HG03442 (cell line): ENCODE measurements at regions not wholly inside any gene's neighbourhood (a gene's known extent, or its start where the extent isn't known, plus 50 kb on each side); places are given as distances from the start of the nearest gene placed in this dataset.

Experiments used
- ATAC-seq: cut with Tn5 transposase; IDR thresholded peaks from one replicate; pipeline ENCODE4 v1.9.1; 2021; ENCODE audit warnings: mild to moderate bottlenecking, moderate library complexity; ENCODE audit not compliant: unreplicated experiment

DNA sequence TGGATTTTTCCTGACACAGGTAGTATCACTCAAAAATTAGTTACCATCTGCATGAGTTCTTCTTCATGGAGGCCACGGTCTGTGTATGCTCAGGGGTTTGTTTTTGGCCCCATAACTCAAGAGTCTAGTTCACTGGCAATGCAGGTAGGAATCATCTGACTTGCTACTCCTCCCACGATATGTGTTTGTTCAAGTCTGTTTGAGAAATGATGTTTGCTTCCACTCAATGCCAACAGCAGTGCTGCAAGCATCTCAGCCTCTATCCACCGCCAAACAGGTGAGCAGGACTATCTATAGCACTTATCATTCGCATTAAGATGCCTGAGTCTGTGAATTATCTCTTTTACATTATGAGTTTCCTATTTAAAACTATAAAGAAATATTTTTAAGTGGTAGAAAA, 264.8 kb upstream of the PTGER4 start:
- no peak for ATAC-seq

DNA sequence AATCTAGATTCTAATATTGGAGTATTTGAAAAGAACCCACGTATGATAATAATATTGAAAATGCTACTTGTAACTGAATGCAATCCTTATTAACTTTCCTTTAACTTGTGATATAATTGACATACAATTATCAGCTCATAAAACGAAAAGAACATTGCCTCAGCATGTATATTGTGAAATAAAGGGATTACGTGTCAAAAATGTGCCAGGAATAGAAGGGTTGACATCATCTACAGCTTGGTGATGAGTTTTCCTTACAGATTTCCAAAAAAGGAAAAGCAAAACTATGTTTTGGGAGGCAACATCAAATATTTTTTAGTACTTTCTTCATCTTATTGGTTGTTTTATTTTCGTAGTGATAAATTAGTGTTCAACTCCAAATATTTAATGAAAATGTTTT, 266.0 kb upstream of the PTGER4 start:
- ATAC-seq = no peak

DNA sequence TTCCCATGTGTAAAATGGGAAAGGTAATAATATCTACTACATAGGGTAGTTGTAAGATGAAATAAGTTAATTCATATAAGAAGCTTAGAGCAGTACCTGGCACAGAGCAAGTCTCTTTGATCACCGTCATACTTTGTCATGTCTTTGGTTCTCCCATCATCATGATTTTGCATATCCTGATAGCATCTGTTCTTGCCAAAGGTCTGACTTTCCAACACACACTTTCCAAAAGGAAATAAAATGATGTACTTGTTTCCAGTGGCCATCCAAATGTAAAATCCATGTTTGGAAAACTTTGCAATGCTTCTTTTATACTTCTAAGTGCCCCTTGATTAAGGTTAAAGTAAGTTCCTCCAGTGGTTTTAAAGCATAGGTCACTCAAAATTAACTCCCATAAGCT, 266.9 kb upstream of the PTGER4 start:
- no peak for ATAC-seq

DNA sequence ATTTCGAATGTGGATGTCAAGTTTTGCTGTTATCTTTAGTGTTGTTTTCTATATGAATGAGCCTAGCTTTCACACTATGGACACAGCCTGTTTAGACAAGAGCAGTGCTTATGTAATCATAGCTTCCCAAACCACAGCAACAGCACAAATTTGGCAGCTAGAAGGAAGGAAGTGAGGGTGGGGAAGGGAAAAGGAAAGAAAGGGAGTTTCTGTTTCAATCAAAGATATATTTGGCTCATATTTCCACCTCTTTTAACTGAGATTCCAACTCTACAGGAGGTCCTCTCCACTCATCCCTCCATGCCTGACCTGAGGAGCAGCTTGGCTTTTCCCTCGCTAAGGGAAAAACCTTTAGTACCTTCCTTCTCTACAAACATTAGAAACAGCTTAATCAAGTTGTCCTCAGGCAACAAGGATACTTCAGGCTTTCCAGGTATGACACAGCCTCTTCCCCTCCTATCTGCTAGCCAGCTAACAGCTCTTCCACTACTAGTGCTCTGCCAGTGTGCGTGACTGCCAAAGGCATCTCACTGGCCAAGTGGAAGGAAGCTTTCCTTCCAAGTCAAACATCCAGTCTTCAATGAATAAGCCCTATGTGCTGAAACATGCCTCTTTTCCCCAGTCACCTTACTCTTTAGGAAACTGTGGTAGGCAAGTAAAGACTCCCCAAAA, 268.6 kb upstream of the PTGER4 start:
- ATAC-seq = no peak

DNA sequence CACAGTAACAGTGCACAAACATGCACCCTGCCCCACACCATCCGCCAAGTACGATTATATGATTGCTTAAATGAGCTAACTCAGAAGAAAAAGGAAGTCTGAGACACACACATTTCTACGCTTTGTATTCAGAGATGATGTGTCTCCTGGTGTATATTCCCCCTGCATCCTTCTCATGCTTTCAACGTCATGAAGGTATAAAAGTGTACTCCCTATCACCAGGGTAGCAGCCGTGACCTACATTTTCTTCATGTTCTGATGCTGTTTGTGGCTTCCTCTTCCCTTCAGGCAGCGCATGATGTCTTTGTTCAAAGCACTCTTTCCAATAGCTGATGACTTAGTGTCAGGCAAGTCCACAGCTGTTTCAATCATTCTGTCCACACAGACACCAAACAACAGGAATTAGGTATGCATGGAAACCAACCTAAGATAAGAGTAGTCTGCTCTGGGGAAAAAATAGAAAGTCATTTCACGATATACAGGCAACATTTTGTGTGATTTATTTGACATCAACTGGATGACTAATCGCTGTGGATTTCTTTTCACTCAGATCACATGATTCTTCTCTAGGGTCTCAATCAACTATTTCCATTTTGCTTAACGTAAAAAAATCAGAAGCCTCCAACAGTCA, 269.4 kb upstream of the PTGER4 start:
- ATAC-seq = no peak

DNA sequence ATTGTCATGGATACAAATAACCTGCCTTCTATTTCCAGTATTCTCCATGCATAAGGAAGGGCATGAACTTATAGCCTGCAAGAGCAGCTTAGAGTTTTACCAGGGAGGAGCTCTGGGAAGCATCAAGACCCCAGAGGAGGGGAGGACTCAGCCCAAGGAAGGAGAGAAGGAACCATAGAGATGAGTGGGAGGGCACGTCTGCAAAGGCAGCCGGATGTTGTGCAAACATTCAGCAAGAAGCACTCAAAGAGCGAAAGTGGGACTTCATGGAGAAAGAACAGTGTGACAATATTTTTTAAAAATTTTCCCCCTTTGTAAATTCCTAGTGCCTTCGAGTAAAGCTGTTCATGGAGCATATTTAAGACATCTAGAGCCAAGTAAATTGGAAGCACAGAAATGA, 270.1 kb upstream of the PTGER4 start:
- no peak for ATAC-seq

DNA sequence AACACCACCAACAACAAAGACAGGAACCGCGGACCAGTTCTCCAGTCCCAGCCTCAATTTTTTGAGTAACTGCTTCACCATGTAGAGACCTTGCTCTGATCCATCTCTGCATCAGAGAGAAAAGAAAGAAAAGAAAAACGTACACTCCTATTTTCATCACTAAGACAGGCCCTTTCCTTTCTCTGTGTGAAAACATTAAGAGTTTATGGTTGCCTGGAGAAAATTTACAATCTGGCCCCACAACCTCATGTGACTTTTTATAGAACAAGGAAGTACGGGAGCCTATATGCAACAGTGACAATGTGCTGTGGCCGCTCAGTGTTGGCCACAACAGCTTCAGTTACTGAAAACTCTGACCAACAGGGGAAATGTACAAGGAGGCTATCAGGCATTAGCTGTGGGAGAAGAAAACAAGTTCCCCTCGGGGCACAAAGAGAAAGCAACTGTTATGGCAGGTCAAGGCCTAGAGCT, 272.9 kb upstream of the PTGER4 start:
- ATAC-seq = peak; percentile 38

DNA sequence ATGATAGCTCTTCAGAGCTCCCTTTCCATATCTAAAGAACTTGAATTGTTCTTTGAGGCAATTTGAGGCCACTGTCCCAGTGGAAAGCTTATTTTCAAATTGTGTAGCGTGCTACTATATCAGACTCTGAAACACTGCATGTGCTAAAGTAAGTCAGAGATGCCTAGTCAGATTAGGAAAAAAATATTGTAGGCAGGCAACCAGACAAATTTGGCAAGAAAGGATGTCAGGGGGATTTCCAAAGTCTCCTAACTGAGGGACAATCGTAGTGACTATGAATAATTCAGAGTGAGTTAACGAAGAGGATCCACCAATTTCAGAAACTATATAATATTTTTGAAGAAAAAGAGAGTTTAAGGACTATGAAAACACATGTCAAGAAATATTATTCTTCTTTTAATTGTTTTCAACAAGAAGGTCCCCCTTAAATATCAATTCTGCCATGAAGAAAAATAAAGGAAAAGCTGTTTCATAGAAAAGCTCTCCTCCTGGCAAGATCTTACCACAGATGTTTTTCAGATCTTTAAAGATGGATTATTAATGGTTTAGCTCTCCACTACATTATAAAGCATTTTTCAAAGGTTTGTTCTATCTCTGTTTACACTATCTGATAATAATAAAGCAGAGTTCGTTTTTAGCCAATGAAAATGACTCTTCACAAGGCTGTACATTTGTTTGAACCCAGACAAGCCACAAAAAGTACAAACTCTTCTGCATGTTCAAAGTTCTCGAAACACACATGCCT, 273.5 kb upstream of the PTGER4 start:
- ATAC-seq = no peak

DNA sequence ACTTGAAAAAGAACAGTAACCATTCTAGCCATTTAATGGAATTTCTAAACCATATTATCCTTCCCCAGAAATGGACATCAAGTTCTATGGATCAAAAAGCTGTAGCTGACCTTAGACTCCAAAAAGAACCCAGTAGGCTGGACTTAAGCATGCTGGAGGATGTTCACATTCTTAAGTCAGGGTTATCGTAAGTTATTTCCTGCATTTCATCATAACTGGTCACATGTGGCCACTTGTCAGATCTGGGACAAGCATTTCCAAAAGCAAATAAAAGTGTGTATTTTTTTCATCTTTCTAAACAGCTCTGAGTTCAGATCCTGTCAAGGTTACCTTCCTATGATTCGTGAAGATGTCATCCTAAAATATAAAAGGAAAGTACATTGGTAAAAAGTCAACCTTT, 274.5 kb upstream of the PTGER4 start:
- ATAC-seq = no peak

DNA sequence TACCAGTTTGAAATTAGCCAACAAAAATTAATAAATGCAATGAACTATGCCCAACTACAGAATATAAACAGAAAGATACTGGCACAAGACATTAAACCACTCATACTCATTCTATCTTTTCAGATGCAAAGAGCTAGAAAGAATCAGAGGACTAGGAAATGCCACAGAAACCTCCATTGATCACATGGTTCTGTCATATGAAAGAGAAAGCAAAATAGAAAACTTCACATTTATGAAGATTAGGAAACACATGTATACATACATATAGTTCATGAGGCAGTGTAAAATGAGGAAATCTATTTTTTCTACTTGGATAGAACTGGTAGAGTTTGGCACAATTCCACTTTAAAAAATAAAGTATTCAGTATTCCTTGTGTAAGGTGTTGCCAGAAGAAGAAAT, 275.1 kb upstream of the PTGER4 start:
- ATAC-seq = peak; percentile 47

DNA sequence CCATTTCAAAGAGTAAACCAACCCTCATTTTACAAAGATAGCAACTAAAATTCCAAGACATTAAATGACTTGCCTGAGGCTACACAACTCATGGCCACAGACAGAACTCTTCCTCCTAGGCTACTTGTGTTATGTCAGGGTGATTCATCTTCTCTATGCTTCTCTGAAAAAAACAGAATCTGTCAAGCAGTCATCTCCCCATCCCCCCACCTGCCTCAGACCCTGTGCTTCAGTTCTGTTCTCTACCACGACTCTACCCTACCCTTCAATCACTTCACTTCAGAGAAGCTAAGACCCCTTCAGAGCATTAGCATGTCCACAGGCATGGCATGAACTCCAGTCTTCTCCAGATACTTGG, 277.7 kb upstream of the PTGER4 start:
- ATAC-seq = no peak

DNA sequence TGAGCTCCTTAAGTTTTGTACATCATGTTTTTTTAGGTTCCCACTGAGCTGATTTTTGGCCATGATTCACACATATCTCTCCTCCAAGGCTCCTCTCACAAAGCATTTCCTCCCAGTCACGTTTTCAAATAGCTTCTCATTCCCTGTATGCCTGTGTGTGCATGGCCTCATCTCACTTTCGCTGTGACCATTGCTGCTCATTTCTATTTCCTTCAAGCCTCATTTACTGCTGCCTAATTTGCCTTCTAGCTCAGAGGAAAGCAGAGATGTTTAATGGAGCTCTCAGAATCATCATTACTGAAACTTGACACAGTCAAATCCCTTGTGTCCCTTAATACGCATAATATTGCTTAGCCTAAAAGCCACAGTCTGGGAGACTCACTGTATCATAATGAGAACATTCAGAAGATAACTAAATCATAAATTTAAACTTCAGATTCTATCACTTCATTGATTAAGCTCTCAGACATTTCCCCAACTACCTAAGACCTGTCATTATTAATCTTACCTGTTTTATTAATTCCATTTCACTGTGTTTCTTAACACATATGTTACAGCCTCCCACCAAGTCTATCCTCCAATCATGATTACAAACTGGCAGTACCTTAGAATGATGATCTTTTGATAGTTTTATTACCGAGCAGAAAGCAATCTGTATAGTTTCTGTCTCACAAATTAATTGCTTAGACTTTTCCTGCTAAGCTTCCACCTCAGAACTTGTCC, 278.3 kb upstream of the PTGER4 start:
- peak; percentile 67 for ATAC-seq

DNA sequence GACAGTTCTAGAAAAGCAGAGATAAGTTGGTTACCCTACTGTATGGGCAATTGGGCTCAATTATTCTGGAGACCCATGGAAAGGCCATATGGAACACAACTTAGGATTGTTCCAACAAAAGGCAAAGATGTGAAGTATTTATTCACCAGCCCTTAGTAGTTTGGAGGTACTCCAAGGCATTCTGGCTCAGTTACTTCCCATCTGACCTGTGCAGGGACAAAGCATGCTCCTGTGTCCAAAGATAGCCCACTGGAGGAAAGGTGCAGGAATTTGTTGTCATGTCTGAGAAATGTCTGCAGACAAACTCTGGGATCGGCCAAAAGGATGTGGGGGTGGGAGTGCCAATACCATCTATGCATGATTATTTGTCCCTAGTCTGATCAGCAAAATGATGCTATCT, 279.5 kb upstream of the PTGER4 start:
- no peak for ATAC-seq

DNA sequence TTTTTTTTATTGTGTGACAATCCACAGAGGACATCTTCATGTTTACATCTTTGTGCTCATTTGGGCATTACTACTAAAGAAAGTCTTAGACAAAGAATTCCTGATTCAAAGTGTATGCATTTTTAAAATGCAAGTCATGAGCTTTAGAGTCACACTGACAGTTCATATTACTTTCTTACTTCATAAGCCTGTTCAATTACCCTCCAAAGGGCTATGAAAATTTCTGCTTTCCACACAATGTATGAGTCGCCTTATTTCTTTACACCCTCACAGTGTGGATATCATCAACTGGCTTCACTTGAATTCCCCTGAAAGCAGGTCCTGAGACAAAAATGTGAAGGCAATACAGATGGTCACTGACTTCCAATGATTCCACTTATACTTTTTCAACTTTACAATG, 280.4 kb upstream of the PTGER4 start:
- no peak for ATAC-seq

DNA sequence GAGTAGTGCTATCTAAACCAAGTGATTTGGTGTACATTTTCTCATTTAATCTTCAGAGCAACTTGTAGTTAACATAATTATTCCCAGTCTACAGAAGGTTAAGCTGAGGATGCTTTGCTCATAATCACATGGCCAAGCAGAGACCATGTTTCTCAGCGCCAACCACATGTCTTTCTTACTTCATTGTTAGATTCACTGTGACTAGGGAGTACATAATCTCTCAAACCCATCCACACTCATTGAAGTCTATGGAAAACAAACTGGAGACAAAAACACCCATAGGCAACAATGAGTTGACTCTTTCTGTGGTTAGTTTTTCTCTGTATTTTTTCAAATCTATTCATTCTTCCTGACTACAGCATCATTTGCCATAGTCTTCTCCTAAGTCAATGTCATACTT, 281.7 kb upstream of the PTGER4 start:
- ATAC-seq = no peak

DNA sequence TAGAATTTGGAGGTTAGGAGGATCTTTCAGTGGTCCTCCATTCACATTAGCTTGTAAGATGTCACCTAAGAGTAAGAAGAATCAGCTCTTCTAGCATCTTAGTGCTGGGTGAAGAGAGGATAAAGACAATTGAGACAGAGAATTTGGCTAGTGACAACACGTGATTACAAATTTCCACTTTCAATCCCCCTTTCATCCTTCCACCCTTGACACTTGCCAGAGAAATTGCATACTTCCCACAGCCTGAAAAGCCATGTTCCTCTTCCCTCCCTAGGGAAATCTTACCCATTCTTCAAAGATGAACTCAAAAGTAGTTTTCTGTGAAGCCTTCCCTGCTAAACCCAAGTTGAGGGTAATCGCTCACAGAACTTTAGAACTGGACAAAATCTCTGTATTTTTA, 282.6 kb upstream of the PTGER4 start:
- ATAC-seq = no peak

DNA sequence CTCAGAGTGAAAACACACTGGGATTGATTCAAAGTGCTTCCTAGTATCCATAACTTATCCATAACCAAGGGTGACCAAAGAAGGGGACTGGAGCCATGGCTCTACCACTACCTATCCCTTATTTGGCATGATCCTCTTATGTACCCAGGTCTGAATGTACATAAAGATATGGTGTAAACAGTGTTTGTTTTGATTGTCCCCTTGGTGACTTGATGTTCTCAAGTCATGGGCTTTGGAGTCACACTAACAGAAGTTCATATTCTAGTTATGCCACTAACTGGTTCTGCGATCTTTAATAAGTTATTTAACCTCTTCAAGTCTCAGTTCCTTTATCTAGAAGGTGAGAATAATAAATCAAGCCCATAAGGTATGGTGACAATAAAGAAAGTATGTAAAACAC, 283.4 kb upstream of the PTGER4 start:
- no peak for ATAC-seq

DNA sequence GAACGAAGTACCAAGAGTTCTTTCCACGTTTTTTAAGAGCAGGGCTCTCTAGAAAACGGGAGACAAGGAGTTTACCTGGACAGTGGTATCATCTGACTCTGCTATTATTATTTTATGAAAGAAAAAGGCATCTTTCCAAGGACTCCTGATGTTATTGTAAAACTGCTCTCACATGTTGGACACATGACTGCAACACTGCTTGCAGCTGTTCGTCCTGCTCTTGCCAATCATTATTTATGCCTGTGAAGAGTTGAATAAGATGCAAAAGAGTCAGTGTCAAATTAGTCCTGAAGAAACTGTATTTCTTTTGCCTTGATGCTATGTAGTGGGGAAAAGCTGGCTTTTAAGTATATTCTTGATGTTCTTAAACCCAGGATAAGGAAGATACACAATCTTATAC, 284.5 kb upstream of the PTGER4 start:
- ATAC-seq = no peak

DNA sequence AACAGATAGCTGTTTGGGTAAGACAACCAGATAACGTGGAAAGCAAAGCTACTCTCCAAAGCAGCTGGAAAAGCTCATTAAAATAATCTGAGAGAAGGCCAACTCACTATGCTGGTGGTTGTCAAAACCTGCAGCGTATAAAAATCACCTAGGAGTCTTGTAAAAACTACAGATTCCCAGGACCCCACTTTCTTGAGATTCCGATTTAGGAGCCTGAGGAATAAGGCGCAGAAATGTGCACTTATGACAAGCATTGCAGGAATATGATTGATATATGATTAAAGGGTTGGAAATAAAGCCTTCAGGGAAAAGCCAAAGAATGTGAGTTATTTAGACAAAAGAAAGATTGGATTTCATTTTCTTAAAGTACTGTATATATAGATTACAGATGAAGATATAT, 285.0 kb upstream of the PTGER4 start:
- ATAC-seq = no peak

DNA sequence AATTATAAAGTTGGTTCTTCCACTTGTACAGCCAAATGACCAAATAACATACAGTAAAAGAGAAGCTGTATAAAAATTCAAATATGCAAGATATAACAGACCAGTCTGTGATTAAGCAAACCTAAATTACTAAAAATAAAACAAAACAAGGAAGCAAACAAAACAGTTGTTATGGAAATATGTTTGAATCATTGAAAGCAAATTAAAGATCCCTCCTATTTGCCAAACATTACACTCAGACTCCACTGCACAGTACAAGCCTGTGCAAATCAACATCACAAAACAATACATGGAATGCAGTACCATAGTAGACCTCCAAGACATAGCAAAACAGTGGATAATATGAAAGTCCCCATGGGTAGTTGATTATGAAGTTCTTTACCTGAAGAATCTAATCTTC, 288.1 kb upstream of the PTGER4 start:
- ATAC-seq = no peak

DNA sequence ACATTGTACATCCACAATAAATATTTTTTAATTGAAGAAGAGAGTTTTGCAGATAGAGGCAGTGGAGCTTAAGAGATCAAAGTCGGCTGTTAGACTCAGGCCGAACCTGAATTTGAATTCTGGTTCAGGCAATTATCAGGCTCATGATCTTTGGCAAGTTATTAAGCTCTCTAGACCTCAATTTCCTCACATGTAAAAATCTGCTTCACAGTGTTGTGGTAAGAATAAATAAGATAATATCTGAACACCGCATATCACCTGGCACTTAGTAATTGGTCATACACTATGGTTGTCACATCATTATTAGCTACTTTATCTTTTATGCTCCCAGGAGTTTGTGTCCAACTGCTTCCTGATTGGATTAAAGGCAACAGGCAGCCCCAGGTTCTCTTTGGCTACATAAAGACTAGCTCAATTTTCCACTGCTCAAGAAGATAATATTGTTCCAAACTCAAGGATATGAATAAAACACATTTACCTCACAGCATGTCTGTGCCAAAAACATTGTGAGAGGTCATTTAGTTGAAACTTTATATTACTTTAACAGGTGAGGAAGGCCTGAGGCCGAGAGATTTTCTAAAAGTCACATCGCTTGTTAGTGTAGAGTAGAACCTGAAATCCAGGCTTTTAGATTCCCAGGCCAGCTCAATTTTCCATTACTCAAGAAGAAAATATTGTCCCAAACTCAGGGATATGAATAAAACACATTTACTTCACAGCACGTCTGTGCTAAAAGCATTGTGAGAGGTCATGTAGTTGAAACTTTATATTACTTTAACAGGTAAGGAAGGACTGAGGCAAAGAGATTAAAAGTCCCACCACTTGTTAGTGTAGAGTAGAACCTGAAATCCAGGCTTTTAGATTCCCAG, 289.2 kb upstream of the PTGER4 start:
- ATAC-seq = no peak
